GM20000 (cell line): ENCODE measurements at regions not wholly inside any gene's neighbourhood (a gene's known extent, or its start where the extent isn't known, plus 50 kb on each side); places are given as distances from the start of the nearest gene placed in this dataset.

ENCODE experiments used
- DNase-seq: peaks from one replicate; pipeline ENCODE4 v3.0.0; 2012; ENCODE audit warnings: low spot score
- TF ChIP-seq, protein P1 (sequence below): IDR thresholded peaks from 2 replicates; pipeline ENCODE4 v1.5.1; 2012; ENCODE audit warnings: mild to moderate bottlenecking, control low read depth; ENCODE audit errors: extremely low read depth, missing control alignments

DNA sequence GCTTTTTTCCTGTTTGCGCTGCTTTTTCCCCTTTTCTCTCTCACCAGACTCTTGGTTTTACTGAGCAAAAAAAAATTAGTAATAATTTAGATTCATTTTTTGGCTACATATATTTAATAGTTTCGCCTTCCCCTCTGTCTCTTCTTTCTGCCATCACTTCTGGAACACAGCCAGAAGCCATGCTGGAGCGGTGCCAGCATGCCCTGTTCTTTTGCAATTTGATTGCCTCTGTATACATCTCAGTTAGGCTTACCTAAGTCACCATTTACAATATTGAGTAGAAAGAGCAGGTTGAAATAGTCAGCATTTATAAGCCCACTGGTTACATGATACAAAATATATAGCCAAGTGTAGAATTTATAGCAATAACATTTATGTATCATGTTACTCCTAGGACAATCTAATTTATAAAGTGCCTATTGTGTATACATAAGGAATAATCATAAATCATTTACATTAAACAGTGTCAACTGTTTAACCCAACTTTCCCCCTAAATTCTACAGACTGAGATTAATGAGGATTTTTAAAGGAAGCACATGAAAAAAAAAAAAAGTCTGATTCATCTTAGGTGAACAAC lies 413.8 kb upstream of the SOX5 start:
- TF ChIP-seq, protein P1, sequence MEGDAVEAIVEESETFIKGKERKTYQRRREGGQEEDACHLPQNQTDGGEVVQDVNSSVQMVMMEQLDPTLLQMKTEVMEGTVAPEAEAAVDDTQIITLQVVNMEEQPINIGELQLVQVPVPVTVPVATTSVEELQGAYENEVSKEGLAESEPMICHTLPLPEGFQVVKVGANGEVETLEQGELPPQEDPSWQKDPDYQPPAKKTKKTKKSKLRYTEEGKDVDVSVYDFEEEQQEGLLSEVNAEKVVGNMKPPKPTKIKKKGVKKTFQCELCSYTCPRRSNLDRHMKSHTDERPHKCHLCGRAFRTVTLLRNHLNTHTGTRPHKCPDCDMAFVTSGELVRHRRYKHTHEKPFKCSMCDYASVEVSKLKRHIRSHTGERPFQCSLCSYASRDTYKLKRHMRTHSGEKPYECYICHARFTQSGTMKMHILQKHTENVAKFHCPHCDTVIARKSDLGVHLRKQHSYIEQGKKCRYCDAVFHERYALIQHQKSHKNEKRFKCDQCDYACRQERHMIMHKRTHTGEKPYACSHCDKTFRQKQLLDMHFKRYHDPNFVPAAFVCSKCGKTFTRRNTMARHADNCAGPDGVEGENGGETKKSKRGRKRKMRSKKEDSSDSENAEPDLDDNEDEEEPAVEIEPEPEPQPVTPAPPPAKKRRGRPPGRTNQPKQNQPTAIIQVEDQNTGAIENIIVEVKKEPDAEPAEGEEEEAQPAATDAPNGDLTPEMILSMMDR, result no peak
- no peak for DNase-seq

DNA sequence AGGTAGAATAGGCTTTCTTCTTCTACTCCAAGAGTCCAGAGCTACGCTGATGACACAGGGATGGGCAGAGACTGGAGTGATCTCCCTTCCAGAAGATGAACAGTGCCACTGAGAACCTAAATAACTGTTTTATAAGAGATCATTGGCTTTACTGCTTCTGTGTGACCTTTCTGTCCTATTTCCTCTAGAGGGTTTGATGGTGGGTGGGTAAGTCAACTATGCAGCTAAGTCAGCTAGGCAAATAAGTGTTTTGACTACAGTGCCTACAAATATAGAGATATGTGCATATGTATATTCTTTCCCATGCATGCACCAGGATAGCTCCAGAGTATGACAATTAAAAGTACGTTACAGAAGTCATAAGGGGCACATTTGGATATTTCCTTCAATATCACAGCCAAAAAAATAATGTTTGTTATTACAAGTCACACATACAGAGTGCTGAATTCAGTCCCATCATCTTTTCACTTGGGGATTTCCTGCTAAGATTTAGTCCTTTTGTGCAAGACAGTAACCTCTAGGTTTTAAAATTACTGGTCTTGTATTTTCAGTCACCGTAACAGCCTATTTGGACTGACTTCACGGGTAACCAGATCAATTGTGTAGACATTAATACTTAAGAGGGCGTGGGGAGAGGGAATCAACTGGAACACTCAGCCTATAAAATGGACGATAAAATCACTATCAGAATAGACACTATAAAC lies 412.6 kb upstream of the SOX5 start:
- no peak for DNase-seq

GRCh38 chr12:24360907-24361306 lies 411.4 kb upstream of the SOX5 start:
- TF ChIP-seq, protein P1, result no peak
- DNase-seq, result no peak

More for the DNA sequence above, 412.6 kb upstream of the SOX5 start:
- TF ChIP-seq, protein P1, result no peak

DNA sequence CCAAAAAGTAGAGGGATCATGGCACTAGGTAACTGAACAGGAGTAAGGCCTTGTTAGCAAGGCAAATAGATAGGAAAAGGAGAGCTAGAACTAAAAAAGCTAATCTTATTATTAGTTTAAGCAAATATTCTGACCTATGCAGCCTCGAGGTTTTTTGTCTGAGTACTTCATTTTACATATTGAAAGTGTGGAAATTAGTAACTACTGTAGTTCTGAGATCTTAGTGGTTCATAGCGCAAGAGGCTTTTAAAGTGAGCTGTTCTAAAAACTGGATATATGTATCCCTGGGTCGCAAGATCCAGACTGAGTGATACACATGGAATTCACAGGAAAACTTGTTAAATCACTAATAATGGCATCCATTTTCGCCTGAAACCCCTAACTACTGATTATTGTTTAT lies 411.0 kb upstream of the SOX5 start:
- DNase-seq, result no peak
- TF ChIP-seq, protein P1, result no peak

DNA sequence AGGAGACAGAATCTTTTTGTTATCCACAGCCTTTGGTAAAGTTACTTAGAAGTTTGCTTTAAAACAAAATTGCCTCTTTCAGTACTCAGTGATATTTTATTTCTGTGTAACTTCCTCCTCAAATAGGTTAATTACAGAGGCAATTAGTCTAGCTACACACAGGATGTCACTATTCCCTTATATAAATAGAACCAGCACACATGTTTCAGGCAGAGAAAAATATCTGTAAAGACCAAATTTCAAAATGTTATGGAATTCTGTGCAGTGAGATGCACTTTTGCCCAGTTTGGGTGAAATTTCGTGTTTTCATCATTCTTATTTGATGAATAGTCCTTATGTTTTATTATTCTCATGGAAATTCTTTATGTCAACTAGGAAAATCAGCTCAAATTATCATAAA lies 410.6 kb upstream of the SOX5 start:
- no peak for DNase-seq
- TF ChIP-seq, protein P1, result no peak

DNA sequence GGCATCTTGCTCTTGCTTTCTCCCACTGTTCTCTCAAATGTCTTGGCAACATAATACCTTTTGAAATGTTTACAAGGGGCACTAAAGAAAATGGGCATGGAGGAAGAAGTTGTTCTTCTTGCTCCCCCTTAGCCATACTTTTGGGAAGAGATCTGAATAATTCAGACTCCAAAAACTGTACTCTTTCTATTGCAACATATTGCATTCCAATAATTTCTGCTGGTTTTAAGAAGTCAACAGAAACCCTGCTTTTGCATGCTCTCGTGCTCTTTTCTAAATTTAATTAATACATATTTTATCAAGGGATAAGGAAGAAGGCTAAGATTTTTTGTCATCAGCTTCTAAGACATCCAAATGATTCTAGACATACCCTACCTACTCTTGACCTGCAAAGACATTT lies 409.9 kb upstream of the SOX5 start:
- no peak for DNase-seq
- TF ChIP-seq, protein P1, result no peak

GRCh38 chr12:24356240-24356804 lies 406.9 kb upstream of the SOX5 start:
- TF ChIP-seq, protein P1, result no peak
- no peak for DNase-seq
